AG08396 (cell line): ENCODE measurements at regions not wholly inside any gene's neighbourhood (a gene's known extent, or its start where the extent isn't known, plus 50 kb on each side); places are given as distances from the start of the nearest gene placed in this dataset.
"Not testable (repeated sequence)": the region's sequence is repeated elsewhere in the genome, so short reads cannot be mapped to it uniquely, and the experiment has no call there.

Experiments
- DNase-seq: peaks from one replicate; pipeline ENCODE4 v3.0.0; 2012; ENCODE audit warnings: low spot score, mixed read lengths

DNA sequence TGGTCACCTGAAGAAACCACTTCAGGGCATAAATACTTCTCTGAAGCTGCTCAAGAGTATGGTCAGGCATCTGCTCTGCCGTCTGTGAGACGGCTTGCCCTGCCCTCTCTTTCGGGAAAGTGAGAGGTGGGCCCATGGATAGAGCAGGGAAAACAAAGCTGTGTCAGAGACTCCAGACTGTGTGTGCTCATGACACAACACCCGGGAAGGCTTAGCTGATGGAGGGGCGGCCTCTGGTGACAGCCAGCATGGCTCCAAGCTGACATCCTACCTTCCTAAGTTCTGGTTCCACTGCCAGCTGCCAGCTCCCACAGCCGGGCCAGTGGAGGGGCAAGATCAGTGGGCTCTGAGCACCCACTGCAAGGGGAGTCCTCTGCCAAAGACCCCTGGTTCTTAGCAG lies 215.3 kb downstream of the ANKRD30B start:
- DNase-seq: no peak

DNA sequence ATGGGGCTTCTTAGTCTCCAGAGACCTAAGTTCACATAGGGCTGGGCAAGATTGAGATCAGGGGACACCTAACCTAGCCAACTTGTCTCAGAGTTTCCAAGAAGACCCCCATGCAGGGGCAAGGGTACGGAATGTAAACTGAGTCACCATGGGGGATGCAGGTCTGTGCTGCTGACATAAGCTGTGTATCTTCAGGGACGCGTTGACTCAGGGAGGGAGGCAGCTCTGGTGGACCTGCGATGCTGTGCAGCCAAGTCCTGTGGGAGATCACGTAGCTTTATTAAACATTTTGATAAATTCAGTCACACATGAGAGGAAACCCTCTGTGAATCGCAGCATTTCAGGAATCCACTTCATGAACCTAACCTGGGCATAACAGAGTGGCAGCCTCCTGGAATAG lies 216.0 kb downstream of the ANKRD30B start:
- no peak for DNase-seq

GRCh38 chr18:14964406-14964805 lies 216.4 kb downstream of the ANKRD30B start:
- DNase-seq: no peak

- not testable (repeated sequence) for DNase-seq
Measured at GRCh38 chr18:14964976-14965375, 217.0 kb downstream of the ANKRD30B start.

GRCh38 chr18:14965553-14965952 lies 217.6 kb downstream of the ANKRD30B start:
- DNase-seq: no peak

- not testable (repeated sequence) for DNase-seq
Measured at GRCh38 chr18:14967246-14967645, 219.3 kb downstream of the ANKRD30B start.

DNA sequence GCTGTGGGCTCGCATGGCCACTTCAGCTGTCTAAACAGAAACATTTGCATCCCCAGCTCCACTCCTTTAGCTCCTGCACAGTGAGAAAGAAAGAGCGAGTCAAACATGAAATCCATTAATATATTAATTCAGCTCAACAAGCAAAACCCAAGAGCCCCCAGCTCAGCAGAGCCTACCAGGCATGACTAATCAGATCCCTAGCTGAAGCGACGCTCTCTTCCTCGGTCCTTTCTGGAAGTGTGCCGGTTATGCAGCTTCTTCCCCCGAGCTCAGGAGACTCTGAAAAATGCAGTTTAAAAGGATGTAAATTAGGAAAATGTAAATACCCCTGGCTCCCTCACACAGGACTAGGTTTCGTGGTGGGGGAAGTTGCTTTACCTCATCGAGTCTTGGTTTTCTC lies 221.5 kb downstream of the ANKRD30B start:
- no peak for DNase-seq

- DNase-seq: peak; percentile 42
Measured at GRCh38 chr18:14970027-14970426, 222.1 kb downstream of the ANKRD30B start.

DNA sequence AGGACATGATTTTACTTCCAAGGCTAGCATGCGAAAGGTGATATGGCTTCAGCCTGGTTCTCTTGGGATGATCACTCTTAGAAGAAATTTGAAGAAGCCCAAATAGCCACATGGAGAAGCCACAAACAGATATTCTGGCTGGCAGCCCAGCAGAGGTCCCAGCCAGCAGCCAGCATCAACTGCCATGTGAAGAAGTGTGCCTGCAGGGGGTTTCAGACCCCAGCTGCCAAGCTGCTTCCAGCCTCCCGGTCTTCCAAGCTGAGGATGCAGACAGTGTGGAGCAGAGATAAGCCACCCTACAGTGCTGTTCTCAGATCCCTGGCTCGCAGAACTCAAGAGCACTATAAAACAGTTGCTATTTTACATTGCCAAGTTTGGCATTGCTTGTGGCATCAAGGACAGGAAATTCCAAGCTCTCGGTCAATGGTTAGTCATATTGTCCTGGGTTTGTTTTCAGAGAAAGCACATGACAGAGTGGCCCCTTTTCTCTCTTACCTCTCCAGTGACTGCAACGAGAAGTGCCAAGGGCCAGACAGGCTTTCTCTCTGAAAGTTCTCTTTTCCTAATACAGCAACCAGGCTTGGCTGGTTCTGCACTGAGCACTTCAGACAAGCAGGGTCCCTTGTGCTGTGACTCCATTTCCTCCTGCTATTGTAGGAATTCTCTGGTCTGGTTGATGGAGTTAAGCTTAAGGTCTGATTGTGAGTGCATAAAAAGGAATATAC lies 223.7 kb downstream of the ANKRD30B start:
- peak; percentile 21 for DNase-seq

- DNase-seq: not testable (repeated sequence)
Measured at GRCh38 chr18:14973421-14973820, 225.4 kb downstream of the ANKRD30B start.

DNA sequence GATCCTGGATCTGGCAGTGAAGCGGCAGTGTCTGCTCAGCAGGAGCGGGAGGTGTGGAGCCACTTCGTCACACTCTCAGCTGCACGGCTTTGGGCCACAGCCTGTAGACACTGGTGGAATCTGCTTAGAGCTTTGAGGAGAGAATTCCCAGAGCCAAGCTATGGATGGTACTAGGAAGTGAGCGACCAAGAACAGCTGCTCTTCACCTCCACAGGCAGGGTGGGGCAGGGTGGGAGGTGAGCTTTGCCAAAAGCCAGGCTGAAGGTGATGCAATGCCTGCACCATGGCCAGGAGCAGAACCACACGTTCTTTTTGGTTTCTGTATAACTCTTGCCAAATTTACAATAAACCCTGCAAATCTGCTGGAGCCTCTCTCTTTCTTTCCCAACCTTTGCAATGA lies 226.1 kb downstream of the ANKRD30B start:
- DNase-seq: no peak

DNA sequence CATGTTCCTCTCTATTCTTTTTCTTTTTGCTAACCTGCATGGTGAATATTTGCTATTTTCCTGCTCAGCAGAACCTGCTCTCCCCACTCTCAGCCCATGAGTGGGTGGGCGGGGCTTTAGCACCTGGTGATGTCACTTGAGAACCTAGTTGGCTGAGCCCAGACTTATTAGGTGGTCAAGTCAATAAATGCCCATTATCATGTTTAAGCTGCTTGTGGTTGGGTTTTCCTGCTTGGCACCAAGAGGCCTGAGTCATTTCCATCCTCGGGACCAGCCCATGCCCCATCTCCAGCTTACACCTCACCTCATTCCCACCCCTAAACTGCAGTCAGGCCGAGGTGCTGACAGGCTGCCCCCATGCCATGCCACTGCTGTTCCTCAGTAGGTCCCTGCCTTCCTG lies 226.6 kb downstream of the ANKRD30B start:
- DNase-seq: no peak

DNA sequence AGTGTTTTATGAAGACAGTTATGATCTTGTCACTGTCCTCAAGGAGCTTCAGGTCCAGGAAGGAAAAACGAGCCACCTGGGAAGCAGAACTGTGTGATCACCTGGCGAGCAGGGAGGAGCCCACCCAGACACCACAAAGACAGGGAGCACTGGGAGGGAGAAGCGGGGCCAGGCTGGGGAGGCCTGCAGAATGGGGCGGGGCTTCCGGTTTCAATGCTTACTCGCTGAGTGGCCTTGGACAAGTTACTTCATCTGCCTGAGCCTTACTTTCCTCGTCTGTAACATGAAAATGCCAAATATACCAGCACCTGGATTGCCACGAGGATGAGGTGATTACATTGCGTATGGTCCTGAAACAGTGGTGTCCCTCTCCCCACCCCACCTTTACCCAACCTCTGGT lies 227.5 kb downstream of the ANKRD30B start:
- DNase-seq: no peak

GRCh38 chr18:14976736-14977430 lies 228.9 kb downstream of the ANKRD30B start:
- peak; percentile 11 for DNase-seq

DNA sequence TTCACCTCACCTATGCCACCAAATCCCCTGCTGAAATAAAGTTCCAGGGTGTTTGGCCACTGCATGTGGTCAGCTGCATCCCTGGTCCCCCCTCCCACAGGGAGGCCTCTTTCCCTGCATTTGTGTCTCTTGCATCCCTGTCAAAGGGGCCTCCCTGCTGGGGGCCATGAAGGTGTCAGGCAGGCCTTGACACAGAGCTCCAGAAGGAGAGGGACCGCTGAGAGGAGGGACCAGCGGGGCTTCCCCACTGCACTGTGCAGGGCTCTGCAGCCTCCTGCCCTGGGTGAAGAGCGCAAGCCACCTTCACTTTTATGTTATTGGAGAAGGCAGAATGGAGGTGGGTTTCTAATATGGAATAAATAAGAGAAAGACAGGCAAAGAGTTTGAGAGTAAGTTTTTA lies 230.2 kb downstream of the ANKRD30B start:
- DNase-seq: no peak

GRCh38 chr18:14978962-14979535 lies 231.1 kb downstream of the ANKRD30B start:
- peak; percentile 58 for DNase-seq

DNA sequence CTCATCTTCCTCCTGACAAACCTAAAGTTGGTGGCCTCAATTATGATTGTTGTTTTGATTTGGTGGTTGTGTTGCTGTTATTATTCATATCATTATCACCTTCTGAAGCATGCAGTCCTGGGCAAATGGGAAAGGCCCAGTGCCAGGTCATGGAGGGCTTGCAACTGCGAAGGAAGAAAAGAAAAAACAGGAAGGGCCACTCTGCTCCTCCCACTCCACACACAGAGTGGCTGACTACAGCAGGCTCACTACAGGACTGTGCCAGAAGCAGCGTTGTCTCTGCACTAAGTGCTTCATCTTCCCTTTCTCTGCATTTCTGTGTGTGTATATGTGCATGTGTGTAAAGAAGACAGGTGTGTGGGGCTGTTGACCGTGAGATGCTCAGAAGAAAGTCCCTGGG lies 231.9 kb downstream of the ANKRD30B start:
- DNase-seq: no peak

DNA sequence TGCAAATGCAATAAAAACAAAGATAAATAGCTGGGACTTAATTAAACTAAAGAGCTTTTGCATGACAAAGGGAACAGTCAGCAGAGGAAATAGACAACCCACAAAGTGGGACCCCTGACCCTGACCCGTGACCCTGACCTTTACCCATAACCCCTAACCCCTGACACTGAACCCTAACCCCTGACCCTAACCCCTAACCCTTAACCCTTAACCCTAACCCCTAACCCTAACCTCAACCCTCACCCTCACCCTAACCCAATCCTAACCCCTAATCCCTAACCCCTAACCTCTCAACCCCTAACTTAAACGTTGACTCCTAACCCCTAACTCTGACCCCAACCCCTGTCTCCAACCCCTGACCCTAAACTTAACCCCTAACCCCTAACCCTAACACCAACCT lies 236.6 kb downstream of the ANKRD30B start:
- not testable (repeated sequence) for DNase-seq

GRCh38 chr18:14985291-14986013 lies 237.5 kb downstream of the ANKRD30B start:
- not testable (repeated sequence) for DNase-seq

GRCh38 chr18:14987377-14987776 lies 239.4 kb downstream of the ANKRD30B start:
- not testable (repeated sequence) for DNase-seq

DNA sequence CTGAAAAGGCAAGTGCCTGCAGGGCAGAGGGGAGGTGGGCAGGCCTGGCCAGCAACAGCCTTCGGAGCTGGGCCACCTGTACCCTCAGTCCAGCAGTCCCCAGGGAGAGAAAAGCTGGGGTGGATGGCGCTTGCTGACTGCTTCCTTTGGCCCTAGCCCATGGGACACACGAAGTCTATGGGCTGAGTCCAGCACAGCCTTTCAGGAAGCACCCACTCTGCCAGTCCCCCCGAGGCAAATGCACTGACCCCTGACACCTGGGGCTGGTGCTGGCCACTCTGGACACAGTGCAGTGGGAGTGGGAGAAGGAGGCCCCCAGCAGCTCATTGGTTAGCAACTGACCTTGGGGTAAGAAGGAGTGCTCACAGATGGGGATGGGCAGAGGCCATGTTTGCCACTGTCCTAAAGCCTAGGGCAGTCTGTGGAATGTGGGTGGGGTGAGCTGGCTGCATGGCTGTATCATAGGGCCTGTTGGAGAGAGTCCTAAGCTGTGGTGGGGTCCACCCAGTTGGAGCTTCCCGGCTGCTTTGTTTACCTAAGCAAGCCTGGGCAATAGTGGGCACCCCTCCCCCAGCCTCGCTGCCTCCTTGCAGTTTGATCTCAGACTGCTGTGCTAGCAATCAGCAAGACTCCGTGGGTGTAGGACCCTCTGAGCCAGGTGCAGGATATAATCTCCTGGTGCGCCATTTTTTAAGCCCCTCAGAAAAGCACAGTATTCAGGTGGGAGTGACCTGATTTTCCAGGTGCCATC lies 240.2 kb downstream of the ANKRD30B start:
- not testable (repeated sequence) for DNase-seq

DNA sequence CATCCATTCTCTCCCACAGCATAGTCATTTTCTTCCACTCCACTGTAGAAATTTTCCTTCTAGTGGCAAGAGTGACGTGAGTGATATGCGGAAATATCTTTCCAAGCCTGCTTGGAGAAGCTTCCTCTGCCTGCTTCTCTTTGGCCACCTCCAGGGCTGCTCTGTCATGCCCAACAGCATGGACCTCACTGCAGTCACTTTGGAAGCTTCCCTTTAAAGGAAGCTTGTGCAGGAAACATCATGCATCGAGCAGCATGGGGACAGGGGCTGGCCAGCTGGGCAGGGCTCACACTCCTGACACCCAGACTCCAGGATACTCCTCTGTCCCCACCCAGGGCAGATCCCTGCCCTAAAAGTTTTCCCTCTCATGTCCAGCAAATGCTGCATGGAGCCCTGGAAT lies 241.6 kb downstream of the ANKRD30B start:
- not testable (repeated sequence) for DNase-seq
